ENCODE measurements at regions not wholly inside any gene's neighbourhood (a gene's known extent, or its start where the extent isn't known, plus 50 kb on each side); places are given as distances from the start of the nearest gene placed in this dataset.

- TF ChIP-seq, protein P1, sequence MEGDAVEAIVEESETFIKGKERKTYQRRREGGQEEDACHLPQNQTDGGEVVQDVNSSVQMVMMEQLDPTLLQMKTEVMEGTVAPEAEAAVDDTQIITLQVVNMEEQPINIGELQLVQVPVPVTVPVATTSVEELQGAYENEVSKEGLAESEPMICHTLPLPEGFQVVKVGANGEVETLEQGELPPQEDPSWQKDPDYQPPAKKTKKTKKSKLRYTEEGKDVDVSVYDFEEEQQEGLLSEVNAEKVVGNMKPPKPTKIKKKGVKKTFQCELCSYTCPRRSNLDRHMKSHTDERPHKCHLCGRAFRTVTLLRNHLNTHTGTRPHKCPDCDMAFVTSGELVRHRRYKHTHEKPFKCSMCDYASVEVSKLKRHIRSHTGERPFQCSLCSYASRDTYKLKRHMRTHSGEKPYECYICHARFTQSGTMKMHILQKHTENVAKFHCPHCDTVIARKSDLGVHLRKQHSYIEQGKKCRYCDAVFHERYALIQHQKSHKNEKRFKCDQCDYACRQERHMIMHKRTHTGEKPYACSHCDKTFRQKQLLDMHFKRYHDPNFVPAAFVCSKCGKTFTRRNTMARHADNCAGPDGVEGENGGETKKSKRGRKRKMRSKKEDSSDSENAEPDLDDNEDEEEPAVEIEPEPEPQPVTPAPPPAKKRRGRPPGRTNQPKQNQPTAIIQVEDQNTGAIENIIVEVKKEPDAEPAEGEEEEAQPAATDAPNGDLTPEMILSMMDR (IDR thresholded peaks at IDR 0.05), result no peak
- TF ChIP-seq POLR2A (IDR thresholded peaks at IDR 0.05), result no peak
These were observed 253.0 kb downstream of the INSC start for GRCh38 chr11:15367695-15368094.
